Effector memory CD8-positive, alpha-beta T cell (primary cell): ENCODE measurements at regions not wholly inside any gene's neighbourhood (a gene's known extent, or its start where the extent isn't known, plus 50 kb on each side); places are given as distances from the start of the nearest gene placed in this dataset.
A peak's percentile ranks its signal among the peaks of the same experiment; 100 is the strongest.

ENCODE experiments used
- ATAC-seq: fragments of 150-1000 bp; cut with Tn5 transposase; replicated peaks from 2 replicates; pipeline ENCODE4 v1.10.0; 2021; ENCODE audit warnings: mild to moderate bottlenecking, moderate library complexity
- DNase-seq, 3 experiments: peaks; one replicate each; pipeline ENCODE4 v3.0.0; 2021
- H3K27ac Mint-ChIP-seq, 2 donors: one replicate each; pipeline ENCODE4 v1.8.0; 2022; ENCODE audit warnings: mild to moderate bottlenecking in 2 of 2, mixed read lengths in 2 of 2, moderate library complexity in 2 of 2
- H3K27me3 Mint-ChIP-seq, 2 donors: one replicate each; pipeline ENCODE4 v1.8.0; 2022; ENCODE audit warnings: mixed read lengths in 2 of 2
- H3K36me3 Mint-ChIP-seq: one replicate; pipeline ENCODE4 v1.8.0; 2022; ENCODE audit warnings: mild to moderate bottlenecking, moderate library complexity, mixed read lengths; ENCODE audit not compliant: insufficient read depth
- H3K4me1 Mint-ChIP-seq, 2 donors: one replicate each; pipeline ENCODE4 v1.8.0; 2022; ENCODE audit warnings: low read depth in 2 of 2, mixed read lengths in 2 of 2
- H3K4me3 Mint-ChIP-seq, 2 donors: one replicate each; pipeline ENCODE4 v1.8.0; 2022; ENCODE audit warnings: mild to moderate bottlenecking in 2 of 2, mixed read lengths in 2 of 2, moderate library complexity in 2 of 2
- H3K9me3 Mint-ChIP-seq, 2 donors: one replicate each; pipeline ENCODE4 v1.8.0; 2022; ENCODE audit warnings: mixed read lengths in 2 of 2

DNA sequence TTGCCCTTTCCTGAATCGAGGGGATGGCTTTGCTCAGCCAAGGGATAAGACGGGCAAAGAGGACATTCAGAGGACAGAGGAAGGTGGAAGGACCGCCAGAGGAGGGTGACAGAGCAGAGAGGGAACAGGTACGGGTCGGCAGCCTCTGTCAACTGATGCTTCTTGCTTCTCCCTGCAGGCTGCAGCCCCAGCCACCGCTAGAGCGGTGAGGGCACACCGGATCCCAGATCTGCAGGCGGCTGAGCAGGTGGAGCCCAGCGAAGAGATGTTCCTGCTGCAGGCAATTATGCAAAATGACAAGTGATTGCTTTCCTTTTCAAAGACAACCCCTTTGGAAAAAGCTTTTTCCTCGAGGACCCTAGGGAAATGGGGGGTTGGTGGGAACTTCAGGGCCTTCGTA is 181.9 kb upstream of the ANKRD30A start:
- no peak for DNase-seq
- no peaks in the 10 kb centered on the region for H3K27me3 Mint-ChIP-seq
- no peak overlapping the region for H3K27ac Mint-ChIP-seq
- no peaks in the 10 kb centered on the region for H3K4me1 Mint-ChIP-seq
- no peak overlapping the region for H3K4me3 Mint-ChIP-seq
- H3K9me3 Mint-ChIP-seq, result peaks cover 7 to 9% of the 10 kb centered on the region in 2 donors
- ATAC-seq, result no peak
- no peaks in the 10 kb centered on the region for H3K36me3 Mint-ChIP-seq

- ATAC-seq (no peak), DNase-seq (no peak)
- Mint-ChIP-seq H3K9me3 (peaks cover 7 to 9% of the 10 kb centered on the region in 2 donors), H3K36me3 (no peaks in the 10 kb centered on the region), H3K4me1 (no peaks in the 10 kb centered on the region), H3K4me3 (no peak overlapping the region), H3K27ac (no peak overlapping the region), H3K27me3 (no peaks in the 10 kb centered on the region)
These were observed 182.8 kb upstream of the ANKRD30A start for GRCh38 chr10:36942616-36943015.

DNA sequence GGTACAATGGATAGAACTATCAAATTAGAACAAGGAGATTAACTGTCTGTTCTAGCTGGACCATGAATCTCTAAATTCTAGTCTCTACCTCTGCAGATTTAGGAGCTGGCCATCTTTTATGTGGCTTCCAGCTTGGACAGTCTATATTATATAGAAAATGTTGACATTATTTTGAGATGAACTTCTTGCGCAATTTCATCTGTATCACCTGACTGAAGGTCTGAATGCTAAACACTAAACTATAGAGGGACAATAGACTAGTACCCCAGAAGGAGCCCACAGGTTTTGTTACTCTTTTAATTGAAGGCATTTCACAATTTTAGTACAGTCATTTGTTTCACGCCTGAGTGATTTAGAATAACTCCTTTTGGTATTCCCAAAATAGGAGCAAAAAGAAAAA is 222.4 kb upstream of the ANKRD30A start:
- Mint-ChIP-seq H3K4me3 (no peak overlapping the region), H3K9me3 (peaks cover 6 to 12% of the 10 kb centered on the region in 2 donors), H3K4me1 (no peaks in the 10 kb centered on the region), H3K27ac (no peak overlapping the region), H3K36me3 (no peaks in the 10 kb centered on the region), H3K27me3 (no peaks in the 10 kb centered on the region)
- ATAC-seq (no peak), DNase-seq (no peak)

DNA sequence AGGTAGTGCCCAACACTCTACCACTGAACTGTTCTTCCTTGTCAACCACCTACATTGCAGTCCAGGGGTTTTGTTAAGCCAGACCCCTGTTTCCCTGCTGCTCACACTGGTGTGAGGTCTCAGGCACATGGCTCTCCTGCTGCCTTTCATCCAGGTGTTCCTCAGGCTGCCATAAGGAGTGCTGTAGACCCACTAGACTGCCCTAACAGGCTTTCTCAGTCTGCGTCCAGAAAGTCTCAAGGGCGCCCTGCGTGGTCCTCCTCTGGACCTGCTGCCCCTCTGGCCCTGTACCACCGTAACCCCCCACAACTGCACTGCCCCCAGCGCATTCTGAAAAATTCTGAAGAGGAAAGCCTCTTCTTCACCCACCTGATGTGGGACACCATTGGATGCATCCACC is 225.7 kb upstream of the ANKRD30A start:
- DNase-seq (no peak), ATAC-seq (no peak)
- no peaks in the 10 kb centered on the region for H3K36me3 Mint-ChIP-seq
- no peaks in the 10 kb centered on the region for H3K27me3 Mint-ChIP-seq
- no peak overlapping the region for H3K4me3 Mint-ChIP-seq
- H3K4me1 Mint-ChIP-seq, result no peaks in the 10 kb centered on the region
- H3K27ac Mint-ChIP-seq, result no peak overlapping the region
- H3K9me3 Mint-ChIP-seq, result peaks cover 8 to 22% of the 10 kb centered on the region in 2 donors

DNA sequence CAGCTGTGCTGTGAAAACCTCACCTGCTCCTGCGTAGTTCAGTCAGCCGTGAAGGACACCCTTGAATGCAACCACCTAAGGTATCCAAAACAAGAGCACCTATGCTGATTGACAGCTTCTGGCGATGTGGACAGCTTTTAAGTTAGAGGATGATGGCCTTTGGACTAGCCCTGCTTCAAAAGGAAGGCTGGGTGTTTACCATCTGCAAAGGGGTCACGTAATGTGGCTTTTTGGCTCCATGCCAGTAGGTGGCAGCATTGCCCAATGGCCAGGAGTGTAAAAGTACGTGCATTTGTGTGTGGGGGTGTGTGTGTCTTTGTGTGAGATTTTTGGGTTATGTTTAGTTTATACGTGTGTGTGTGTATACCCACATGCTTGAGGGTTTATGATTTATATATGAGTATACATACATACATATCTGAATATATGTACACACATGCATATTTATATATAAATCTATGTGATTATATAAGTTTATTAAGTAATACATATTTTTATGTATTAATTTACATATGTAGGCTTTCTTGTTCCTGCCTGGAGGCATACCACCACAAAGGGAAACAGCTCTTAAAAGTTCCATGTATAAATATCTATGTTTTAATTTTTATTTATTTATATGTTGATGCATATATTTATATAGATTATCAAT is 236.3 kb upstream of the ANKRD30A start:
- no peak for ATAC-seq
- no peak overlapping the region for H3K27ac Mint-ChIP-seq
- peak in 1 of 3 experiments; percentile 1 for DNase-seq
- no peaks in the 10 kb centered on the region for H3K27me3 Mint-ChIP-seq
- H3K4me3 Mint-ChIP-seq, result no peak overlapping the region
- peaks cover 0 to 2% of the 10 kb centered on the region in 2 donors for H3K9me3 Mint-ChIP-seq
- H3K36me3 Mint-ChIP-seq, result no peaks in the 10 kb centered on the region
- H3K4me1 Mint-ChIP-seq, result no peaks in the 10 kb centered on the region

DNA sequence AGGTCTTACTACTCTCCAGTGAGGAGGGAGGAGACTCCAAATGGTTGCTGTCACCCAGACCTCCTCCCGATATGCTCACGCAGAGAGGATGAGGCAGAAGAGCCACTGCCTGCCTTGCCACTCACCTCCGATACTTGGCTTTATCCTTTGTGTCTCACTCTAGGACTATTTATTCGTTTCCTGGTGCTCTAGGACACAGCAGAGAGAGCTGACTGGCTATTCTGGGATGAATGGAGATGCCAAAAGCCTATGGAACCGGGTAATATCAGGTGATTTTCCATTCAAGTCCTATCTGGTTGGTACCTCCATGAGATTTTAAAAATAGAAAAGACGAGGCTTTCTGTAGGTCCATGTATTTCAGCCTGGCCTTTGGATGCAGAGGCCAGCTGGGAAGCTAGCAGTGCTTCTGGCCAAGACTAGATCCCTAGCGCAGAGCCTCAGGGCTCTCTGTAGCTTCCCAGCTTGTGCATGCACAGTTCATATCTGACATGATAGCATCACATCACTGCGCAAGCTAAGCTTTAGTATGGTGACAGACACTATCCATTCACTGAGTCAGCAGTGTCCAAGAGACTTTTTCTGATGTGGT is 239.0 kb upstream of the ANKRD30A start:
- Mint-ChIP-seq H3K4me3 (no peak overlapping the region), H3K9me3 (peaks cover 0 to 2% of the 10 kb centered on the region in 2 donors), H3K4me1 (no peaks in the 10 kb centered on the region), H3K27ac (no peak overlapping the region), H3K36me3 (peaks cover 4% of the 10 kb centered on the region), H3K27me3 (no peaks in the 10 kb centered on the region)
- ATAC-seq (no peak), DNase-seq (no peak)

- peaks cover 4% of the 10 kb centered on the region for H3K36me3 Mint-ChIP-seq
- no peak overlapping the region for H3K4me3 Mint-ChIP-seq
- peaks cover 0 to 2% of the 10 kb centered on the region in 2 donors for H3K9me3 Mint-ChIP-seq
- H3K4me1 Mint-ChIP-seq, result no peaks in the 10 kb centered on the region
- no peak for DNase-seq
- ATAC-seq, result no peak
- H3K27me3 Mint-ChIP-seq, result no peaks in the 10 kb centered on the region
- H3K27ac Mint-ChIP-seq, result no peak overlapping the region
These were observed 239.7 kb upstream of the ANKRD30A start for GRCh38 chr10:36885746-36886145.

GRCh38 chr10:36882781-36883180 is 242.6 kb upstream of the ANKRD30A start:
- H3K4me3 Mint-ChIP-seq, result no peak overlapping the region
- H3K27me3 Mint-ChIP-seq, result no peaks in the 10 kb centered on the region
- H3K36me3 Mint-ChIP-seq, result peaks cover 4% of the 10 kb centered on the region
- no peak overlapping the region for H3K27ac Mint-ChIP-seq
- H3K9me3 Mint-ChIP-seq, result peaks cover 0 to 2% of the 10 kb centered on the region in 2 donors
- no peaks in the 10 kb centered on the region for H3K4me1 Mint-ChIP-seq
- no peak for DNase-seq
- ATAC-seq, result no peak

- peaks cover 4% of the 10 kb centered on the region for H3K36me3 Mint-ChIP-seq
- H3K27ac Mint-ChIP-seq, result no peak overlapping the region
- H3K9me3 Mint-ChIP-seq, result peaks cover 0 to 2% of the 10 kb centered on the region in 2 donors
- H3K4me3 Mint-ChIP-seq, result no peak overlapping the region
- no peaks in the 10 kb centered on the region for H3K27me3 Mint-ChIP-seq
- ATAC-seq, result no peak
- no peak for DNase-seq
- H3K4me1 Mint-ChIP-seq, result no peaks in the 10 kb centered on the region
These were observed 244.5 kb upstream of the ANKRD30A start for GRCh38 chr10:36880898-36881297.

GRCh38 chr10:36872702-36873393 is 252.6 kb upstream of the ANKRD30A start:
- DNase-seq (no peak), ATAC-seq (no peak)
- no peaks in the 10 kb centered on the region for H3K4me1 Mint-ChIP-seq
- H3K27me3 Mint-ChIP-seq, result no peaks in the 10 kb centered on the region
- H3K36me3 Mint-ChIP-seq, result no peaks in the 10 kb centered on the region
- peaks cover 0 to 5% of the 10 kb centered on the region in 2 donors for H3K9me3 Mint-ChIP-seq
- H3K27ac Mint-ChIP-seq, result no peak overlapping the region
- H3K4me3 Mint-ChIP-seq, result no peak overlapping the region

- Mint-ChIP-seq H3K9me3 (peaks cover 4 to 18% of the 10 kb centered on the region in 2 donors), H3K36me3 (no peaks in the 10 kb centered on the region), H3K4me3 (no peak overlapping the region), H3K4me1 (no peaks in the 10 kb centered on the region), H3K27ac (no peak overlapping the region), H3K27me3 (no peaks in the 10 kb centered on the region)
- no peak for DNase-seq
- ATAC-seq, result no peak
These were observed 284.6 kb upstream of the ANKRD30A start for GRCh38 chr10:36840788-36841187.

GRCh38 chr10:36837416-36837815 is 288.0 kb upstream of the ANKRD30A start:
- no peak for ATAC-seq
- H3K27ac Mint-ChIP-seq, result no peak overlapping the region
- no peaks in the 10 kb centered on the region for H3K4me1 Mint-ChIP-seq
- no peak overlapping the region for H3K4me3 Mint-ChIP-seq
- no peak for DNase-seq
- peaks cover 4 to 18% of the 10 kb centered on the region in 2 donors for H3K9me3 Mint-ChIP-seq
- no peaks in the 10 kb centered on the region for H3K27me3 Mint-ChIP-seq
- no peaks in the 10 kb centered on the region for H3K36me3 Mint-ChIP-seq

DNA sequence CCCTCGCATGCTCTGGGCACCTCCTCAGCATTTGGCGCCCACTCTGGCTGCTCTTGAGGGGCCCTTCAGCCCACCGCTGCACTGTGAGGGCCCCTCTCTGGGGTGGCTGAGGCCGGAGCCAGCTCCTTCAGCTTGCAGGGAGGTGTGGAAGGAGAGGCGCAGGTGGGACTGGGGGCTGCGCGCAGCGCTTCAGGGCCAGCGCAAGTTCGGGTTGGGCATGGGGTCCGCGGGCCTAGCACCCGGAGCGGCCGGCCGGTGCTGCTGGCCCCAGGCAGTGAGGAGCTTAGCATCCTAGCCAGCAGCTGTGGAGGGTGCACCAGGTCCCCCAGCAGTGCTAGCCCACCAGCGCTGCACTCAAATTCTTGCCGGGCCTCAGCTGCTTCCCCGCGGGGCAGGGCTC is 305.6 kb upstream of the ANKRD30A start:
- Mint-ChIP-seq H3K9me3 (peaks cover 4 to 29% of the 10 kb centered on the region in 2 donors), H3K27ac (no peak overlapping the region), H3K4me3 (no peak overlapping the region), H3K36me3 (no peaks in the 10 kb centered on the region), H3K4me1 (no peaks in the 10 kb centered on the region), H3K27me3 (no peaks in the 10 kb centered on the region)
- no peak for DNase-seq
- no peak for ATAC-seq

- no peak overlapping the region for H3K4me3 Mint-ChIP-seq
- ATAC-seq (no peak), DNase-seq (no peak)
These were observed 307.5 kb upstream of the ANKRD30A start for GRCh38 chr10:36817898-36818297.

More at GRCh38 chr10:36817898-36818297, 307.5 kb upstream of the ANKRD30A start:
- Mint-ChIP-seq H3K36me3 (no peaks in the 10 kb centered on the region), H3K9me3 (peaks cover 3 to 15% of the 10 kb centered on the region in 2 donors), H3K27ac (no peak overlapping the region), H3K27me3 (no peaks in the 10 kb centered on the region), H3K4me1 (no peaks in the 10 kb centered on the region)
